ENCODE measurements at regions not wholly inside any gene's neighbourhood (a gene's known extent, or its start where the extent isn't known, plus 50 kb on each side); places are given as distances from the start of the nearest gene placed in this dataset.
A peak's percentile ranks its signal among the peaks of the same experiment; 100 is the strongest.

- Histone ChIP-seq H3K27ac (peak overlapping the region; percentile 2), H3K4me1 (peaks cover 37% of the 10 kb centered on the region), H3K4me3 (no peak overlapping the region), H3K9me3 (no peaks in the 10 kb centered on the region), H3K27me3 (no peaks in the 10 kb centered on the region), H3K36me3 (no peaks in the 10 kb centered on the region)
- DNase-seq (ENCODE audit: extremely low spot score in 2 of 2), result no peak
- TF ChIP-seq POLR2AphosphoS5 (IDR thresholded peaks at IDR 0.05; ENCODE audit: insufficient read depth in 1 of 2, low read depth in 1 of 2) (no peak), CTCF (IDR thresholded peaks at IDR 0.05) (no peak), POLR2A (IDR thresholded peaks at IDR 0.05) (no peak)
- intact Hi-C loops (cut with DNase I), result no loop called here
Observed at GRCh38 chr12:46492471-46493085, 120.0 kb upstream of the SLC38A2 start.

DNA sequence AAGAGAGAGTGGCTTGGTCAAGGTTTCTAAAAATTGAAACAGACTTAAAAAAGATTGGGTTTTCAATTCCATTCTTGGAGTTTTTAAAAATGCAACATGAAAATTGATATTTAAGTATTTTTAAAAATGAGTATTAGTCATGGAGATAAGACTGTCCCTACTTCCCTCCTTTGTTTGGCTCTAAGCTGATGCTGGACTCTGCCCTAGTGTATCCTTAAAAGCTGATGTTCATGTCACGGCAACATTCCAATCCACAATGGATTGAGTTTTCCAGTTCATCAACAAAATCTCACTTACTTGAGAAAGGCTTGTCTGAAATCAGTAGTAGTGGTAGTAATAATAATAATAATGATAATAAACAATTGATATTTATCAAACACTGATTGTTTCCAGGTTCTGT, 119.0 kb upstream of the SLC38A2 start:
- DNase-seq (ENCODE audit: extremely low spot score in 2 of 2), result no peak
- Histone ChIP-seq H3K9me3 (no peaks in the 10 kb centered on the region), H3K36me3 (no peaks in the 10 kb centered on the region), H3K4me3 (no peak overlapping the region), H3K4me1 (peaks cover 37% of the 10 kb centered on the region), H3K27ac (no peak overlapping the region), H3K27me3 (no peaks in the 10 kb centered on the region)
- no peak for TF ChIP-seq POLR2AphosphoS5 (IDR thresholded peaks at IDR 0.05; ENCODE audit: insufficient read depth in 1 of 2, low read depth in 1 of 2)
- TF ChIP-seq CTCF (IDR thresholded peaks at IDR 0.05), result no peak
- TF ChIP-seq POLR2A (IDR thresholded peaks at IDR 0.05), result no peak
- intact Hi-C loops (cut with DNase I), result no loop called here

- intact Hi-C loops (cut with DNase I), result no loop called here
- Histone ChIP-seq H3K4me3 (no peak overlapping the region), H3K9me3 (no peaks in the 10 kb centered on the region), H3K27me3 (no peaks in the 10 kb centered on the region), H3K27ac (peak overlapping the region; percentile 15), H3K4me1 (peaks cover 37% of the 10 kb centered on the region), H3K36me3 (no peaks in the 10 kb centered on the region)
- no peak for DNase-seq (ENCODE audit: extremely low spot score in 2 of 2)
- TF ChIP-seq POLR2AphosphoS5 (IDR thresholded peaks at IDR 0.05; ENCODE audit: insufficient read depth in 1 of 2, low read depth in 1 of 2) (peak in 1 of 2 donors; percentile 26), POLR2A (IDR thresholded peaks at IDR 0.05) (no peak)
Observed at GRCh38 chr12:46490635-46491034, 118.1 kb upstream of the SLC38A2 start.

DNA sequence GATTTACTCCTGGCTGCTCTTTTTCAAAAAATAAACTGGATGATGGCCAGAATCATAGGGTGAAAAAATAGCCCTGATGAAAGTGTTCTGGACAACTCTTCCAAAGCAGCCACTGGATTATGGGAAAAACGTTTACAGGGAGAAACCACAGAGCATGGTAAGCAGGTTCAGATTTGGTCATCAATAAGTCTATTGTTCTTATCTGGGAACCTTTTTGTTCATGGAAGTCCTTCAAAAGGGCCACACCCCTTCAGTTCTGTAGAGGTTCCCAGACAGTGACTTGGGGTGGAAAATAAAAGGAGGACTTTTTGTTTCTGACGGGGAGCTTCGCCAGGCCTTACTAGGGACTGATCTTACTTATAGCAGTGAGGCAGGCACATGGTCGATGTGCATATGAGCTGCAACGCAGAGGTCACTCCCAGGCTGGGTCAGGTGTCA, 117.4 kb upstream of the SLC38A2 start:
- intact Hi-C loops (cut with DNase I), result no loop called here
- DNase-seq (ENCODE audit: extremely low spot score in 2 of 2), result no peak
- H3K27ac ChIP-seq, result peak overlapping the region; percentile 15

DNA sequence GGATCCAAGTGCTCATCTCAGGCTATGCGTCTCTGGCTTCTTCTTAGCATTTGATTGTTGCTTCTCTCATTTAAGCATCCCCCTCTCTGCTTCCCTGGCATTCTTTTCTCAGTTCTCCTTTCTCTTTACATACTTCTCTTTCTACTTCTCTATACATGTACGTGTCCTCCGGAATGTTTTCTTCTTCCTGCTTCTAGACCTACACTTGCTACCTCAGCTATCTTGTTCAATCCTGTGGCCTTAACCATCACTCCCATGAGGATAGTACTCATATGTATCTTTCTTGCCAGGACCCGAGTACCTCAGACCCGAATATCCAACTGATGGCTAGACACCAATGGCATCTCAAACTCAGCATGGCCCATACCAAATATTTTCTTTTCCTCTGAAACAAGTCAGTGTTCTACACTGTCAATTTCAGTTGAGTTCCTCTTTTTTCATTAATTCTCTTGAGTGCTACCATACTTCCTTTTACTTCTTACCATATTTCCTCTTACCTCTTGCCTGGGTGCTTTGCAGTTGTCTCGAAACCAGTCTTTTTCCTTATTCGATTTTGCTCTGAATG, 115.1 kb upstream of the SLC38A2 start:
- H3K9me3 ChIP-seq, result no peaks in the 10 kb centered on the region
- no peak for TF ChIP-seq POLR2AphosphoS5 (IDR thresholded peaks at IDR 0.05; ENCODE audit: insufficient read depth in 1 of 2, low read depth in 1 of 2)
- H3K4me1 ChIP-seq, result peaks cover 25% of the 10 kb centered on the region
- H3K27ac ChIP-seq, result no peak overlapping the region
- H3K36me3 ChIP-seq, result no peaks in the 10 kb centered on the region
- DNase-seq (ENCODE audit: extremely low spot score in 2 of 2), result no peak
- H3K27me3 ChIP-seq, result no peaks in the 10 kb centered on the region
- intact Hi-C loops (cut with DNase I), result no loop called here
- H3K4me3 ChIP-seq, result no peak overlapping the region

More for the DNA sequence above, 117.4 kb upstream of the SLC38A2 start:
- H3K9me3 ChIP-seq, result no peaks in the 10 kb centered on the region
- peaks cover 37% of the 10 kb centered on the region for H3K4me1 ChIP-seq
- H3K4me3 ChIP-seq, result no peak overlapping the region
- no peak for TF ChIP-seq POLR2AphosphoS5 (IDR thresholded peaks at IDR 0.05; ENCODE audit: insufficient read depth in 1 of 2, low read depth in 1 of 2)
- no peak for TF ChIP-seq CTCF (IDR thresholded peaks at IDR 0.05)
- TF ChIP-seq POLR2A (IDR thresholded peaks at IDR 0.05), result no peak
- no peaks in the 10 kb centered on the region for H3K27me3 ChIP-seq
- no peaks in the 10 kb centered on the region for H3K36me3 ChIP-seq

- DNase-seq (ENCODE audit: extremely low spot score in 2 of 2), result no peak
- H3K4me3 ChIP-seq, result no peak overlapping the region
- no peak overlapping the region for H3K27ac ChIP-seq
- intact Hi-C loops (cut with DNase I), result no loop called here
- H3K27me3 ChIP-seq, result no peaks in the 10 kb centered on the region
- H3K9me3 ChIP-seq, result no peaks in the 10 kb centered on the region
- H3K4me1 ChIP-seq, result peaks cover 14% of the 10 kb centered on the region
- no peak for TF ChIP-seq POLR2A (IDR thresholded peaks at IDR 0.05)
- TF ChIP-seq CTCF (IDR thresholded peaks at IDR 0.05), result no peak
- no peak for TF ChIP-seq POLR2AphosphoS5 (IDR thresholded peaks at IDR 0.05; ENCODE audit: insufficient read depth in 1 of 2, low read depth in 1 of 2)
- no peaks in the 10 kb centered on the region for H3K36me3 ChIP-seq
Observed at GRCh38 chr12:46486588-46486987, 114.0 kb upstream of the SLC38A2 start.

Measured in vagina (tissue), 2 donors.